CD14-positive monocyte (primary cell): ENCODE measurements at regions not wholly inside any gene's neighbourhood (a gene's known extent, or its start where the extent isn't known, plus 50 kb on each side); places are given as distances from the start of the nearest gene placed in this dataset.
A peak's percentile ranks its signal among the peaks of the same experiment; 100 is the strongest.

Experiments used
- DNase-seq, 3 donors: peaks; one replicate each; pipeline ENCODE4 v3.0.0-alpha.2; 2011 to 2022
- H2AFZ ChIP-seq: 2 replicates; pipeline ENCODE4 v1.6.0; 2012; ENCODE audit warnings: mild to moderate bottlenecking, low read depth, low read length, inconsistent platforms; ENCODE audit not compliant: insufficient read depth, poor library complexity, severe bottlenecking
- H3K27ac ChIP-seq, 2 donors: 1 replicate in 1 of 2; 2 replicates in 1 of 2; pipeline ENCODE4 v1.5.1; 2012 to 2013; ENCODE audit warnings: low read length in 2 of 2, control low read depth in 1 of 2, inconsistent platforms in 1 of 2, low read depth in 1 of 2, mild to moderate bottlenecking in 1 of 2
- H3K27me3 ChIP-seq, 2 donors: one replicate each; pipeline versions ENCODE4 v1.6.0 to v1.6.1; 2011 to 2013; ENCODE audit warnings: low read length in 2 of 2; ENCODE audit not compliant: control insufficient read depth in 2 of 2, insufficient read depth in 2 of 2
- H3K36me3 ChIP-seq, 2 donors: replicated peaks in 1 of 2; 1 replicate in 1 of 2; 2 replicates in 1 of 2; pipeline versions ENCODE4 v1.5.1 to v1.6.1; 2012 to 2013; ENCODE audit warnings: low read length in 2 of 2, control low read depth in 1 of 2, inconsistent platforms in 1 of 2, mild to moderate bottlenecking in 1 of 2; ENCODE audit not compliant: insufficient read depth in 2 of 2, control insufficient read depth in 1 of 2
- H3K4me1 ChIP-seq, 2 donors: 1 replicate in 1 of 2; 2 replicates in 1 of 2; pipeline versions ENCODE4 v1.5.1 to v1.6.1; 2012 to 2013; ENCODE audit warnings: low read length in 2 of 2, control low read depth in 1 of 2, inconsistent platforms in 1 of 2, mild to moderate bottlenecking in 1 of 2, moderate library complexity in 1 of 2; ENCODE audit not compliant: insufficient read depth in 2 of 2, control insufficient read depth in 1 of 2
- H3K4me2 ChIP-seq: replicated peaks from 2 replicates; pipeline ENCODE3; 2012; ENCODE audit warnings: low read length, moderate library complexity, mild to moderate bottlenecking; ENCODE audit not compliant: poor library complexity, severe bottlenecking; ENCODE audit errors: extremely low read depth
- H3K4me3 ChIP-seq, 3 experiments: fragments of 200-600 bp in 1 of 3; sonication (generic) in 1 of 3; replicated peaks in 1 of 3; 1 replicate in 2 of 3; 2 replicates in 1 of 3; pipeline ENCODE4 v1.5.1; 2011 to 2013; ENCODE audit warnings: low read length in 3 of 3, mild to moderate bottlenecking in 3 of 3, control low read depth in 2 of 3, low read depth in 2 of 3, inconsistent platforms in 1 of 3, moderate library complexity in 1 of 3
- H3K79me2 ChIP-seq: 2 replicates; pipeline ENCODE4 v1.6.0; 2012; ENCODE audit warnings: mild to moderate bottlenecking, control low read depth, inconsistent platforms, low read length, moderate library complexity; ENCODE audit not compliant: insufficient read depth
- H3K9ac ChIP-seq: 2 replicates; pipeline ENCODE4 v1.6.0; 2017; ENCODE audit warnings: low read length, mild to moderate bottlenecking; ENCODE audit not compliant: insufficient read depth, poor library complexity, severe bottlenecking
- H3K9me3 ChIP-seq, 2 donors: replicated peaks in 1 of 2; 1 replicate in 1 of 2; 2 replicates in 1 of 2; pipeline versions ENCODE4 v1.5.1 to v1.6.1; 2012 to 2013; ENCODE audit warnings: low read length in 2 of 2, control low read depth in 1 of 2; ENCODE audit not compliant: control insufficient read depth in 1 of 2, insufficient read depth in 1 of 2
- H4K20me1 ChIP-seq: 2 replicates; pipeline ENCODE4 v1.6.0; 2012; ENCODE audit warnings: mild to moderate bottlenecking, low read length, control low read depth, moderate library complexity; ENCODE audit not compliant: insufficient read depth
- H3K27ac Mint-ChIP-seq, 7 donors: one replicate each; pipeline ENCODE4 v1.8.0; 2020; ENCODE audit warnings: mild to moderate bottlenecking in 7 of 7, mixed read lengths in 7 of 7, moderate library complexity in 6 of 7, inconsistent platforms in 2 of 7
- H3K27me3 Mint-ChIP-seq, 3 donors: one replicate each; pipeline ENCODE4 v1.8.0; 2021 to 2022; ENCODE audit warnings: low read depth in 3 of 3, mild to moderate bottlenecking in 3 of 3, mixed read lengths in 3 of 3, moderate library complexity in 3 of 3, inconsistent platforms in 1 of 3
- H3K36me3 Mint-ChIP-seq, 2 donors: one replicate each; pipeline ENCODE4 v1.8.0; 2020; ENCODE audit warnings: mixed read lengths in 2 of 2, inconsistent platforms in 1 of 2, mild to moderate bottlenecking in 1 of 2
- H3K4me1 Mint-ChIP-seq: one replicate; pipeline ENCODE4 v1.8.0; 2020; ENCODE audit warnings: mild to moderate bottlenecking, mixed read lengths
- H3K4me3 Mint-ChIP-seq, 2 donors: one replicate each; pipeline ENCODE4 v1.8.0; 2020; ENCODE audit warnings: mild to moderate bottlenecking in 2 of 2, mixed read lengths in 2 of 2, moderate library complexity in 1 of 2
- H3K9me3 Mint-ChIP-seq, 7 donors: one replicate each; pipeline ENCODE4 v1.8.0; 2020 to 2022; ENCODE audit warnings: mixed read lengths in 7 of 7, mild to moderate bottlenecking in 6 of 7, moderate library complexity in 6 of 7, inconsistent platforms in 2 of 7
- WGBS: methylation state at CpG from one replicate; pipeline ENCODE4 v1.1.5; 2013; ENCODE audit warnings: missing lambda C conversion rate; ENCODE audit not compliant: insufficient coverage; 5-methylcytosine and 5-hydroxymethylcytosine counted together
- intact Hi-C, 2 donors: fragments of 100-400 bp; cut with micrococcal nuclease; formaldehyde crosslinking; loops; one replicate each; pipeline versions ENCODE4 v1.15.0 to v1.15.1; 2023
- TF ChIP-seq, protein P1 (sequence below): fragments of 200-600 bp; IDR thresholded peaks from one replicate; pipeline ENCODE4 v1.8.0; 2022; ENCODE audit warnings: antibody characterized with exemption, mild to moderate bottlenecking

DNA sequence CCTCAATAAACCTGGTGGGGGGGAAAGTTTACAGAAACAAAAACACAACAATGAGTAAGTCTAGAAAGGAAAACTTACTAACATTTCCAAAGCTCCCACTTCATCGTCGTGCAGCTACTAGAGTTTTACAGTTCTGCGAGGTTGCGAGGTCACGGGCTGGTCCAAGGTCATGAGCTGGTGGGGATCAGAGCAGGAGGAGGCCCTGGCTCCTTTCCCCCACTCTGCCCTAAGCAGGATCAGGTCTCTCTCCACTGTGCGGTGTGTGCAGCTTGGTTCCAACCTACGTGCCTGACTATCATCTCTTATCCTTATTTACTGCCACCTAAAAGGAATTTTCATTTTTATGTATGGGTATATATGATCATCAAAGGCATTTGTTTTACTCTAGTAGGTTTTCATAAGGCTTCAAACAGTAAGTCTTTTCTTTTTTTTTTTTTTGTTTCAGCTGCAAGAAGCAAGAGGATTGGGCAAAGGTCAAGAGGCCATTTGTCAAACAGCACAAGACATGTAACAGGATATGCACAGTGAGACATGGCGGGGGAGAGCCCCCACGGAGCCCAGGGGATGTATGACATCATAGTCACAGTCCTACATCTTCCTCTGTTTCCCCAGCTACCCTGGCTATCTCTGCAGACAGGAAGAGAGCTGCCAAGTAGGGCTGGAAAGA lies 76.6 kb upstream of the POMP start:
- Mint-ChIP-seq H3K9me3 (peaks cover 0 to 2% (median 0%) of the 10 kb centered on the region in 7 donors), H3K36me3 (peaks cover 0 to 4% of the 10 kb centered on the region in 2 donors), H3K4me3 (peak overlapping the region in 1 of 2 donors; percentile 37), H3K4me1 (peaks cover 47% of the 10 kb centered on the region), H3K27me3 (peaks cover 6 to 9% (median 8%) of the 10 kb centered on the region in 3 donors), H3K27ac (peak overlapping the region in 6 of 7 donors; percentile 9 to 77 (median 26))
- no peak overlapping the region for H2AFZ ChIP-seq
- H4K20me1 ChIP-seq, result no peaks in the 10 kb centered on the region
- no peak overlapping the region for H3K4me3 ChIP-seq
- H3K79me2 ChIP-seq, result no peaks in the 10 kb centered on the region
- TF ChIP-seq, protein P1, sequence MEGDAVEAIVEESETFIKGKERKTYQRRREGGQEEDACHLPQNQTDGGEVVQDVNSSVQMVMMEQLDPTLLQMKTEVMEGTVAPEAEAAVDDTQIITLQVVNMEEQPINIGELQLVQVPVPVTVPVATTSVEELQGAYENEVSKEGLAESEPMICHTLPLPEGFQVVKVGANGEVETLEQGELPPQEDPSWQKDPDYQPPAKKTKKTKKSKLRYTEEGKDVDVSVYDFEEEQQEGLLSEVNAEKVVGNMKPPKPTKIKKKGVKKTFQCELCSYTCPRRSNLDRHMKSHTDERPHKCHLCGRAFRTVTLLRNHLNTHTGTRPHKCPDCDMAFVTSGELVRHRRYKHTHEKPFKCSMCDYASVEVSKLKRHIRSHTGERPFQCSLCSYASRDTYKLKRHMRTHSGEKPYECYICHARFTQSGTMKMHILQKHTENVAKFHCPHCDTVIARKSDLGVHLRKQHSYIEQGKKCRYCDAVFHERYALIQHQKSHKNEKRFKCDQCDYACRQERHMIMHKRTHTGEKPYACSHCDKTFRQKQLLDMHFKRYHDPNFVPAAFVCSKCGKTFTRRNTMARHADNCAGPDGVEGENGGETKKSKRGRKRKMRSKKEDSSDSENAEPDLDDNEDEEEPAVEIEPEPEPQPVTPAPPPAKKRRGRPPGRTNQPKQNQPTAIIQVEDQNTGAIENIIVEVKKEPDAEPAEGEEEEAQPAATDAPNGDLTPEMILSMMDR, result no peak
- H3K4me2 ChIP-seq, result no peak overlapping the region
- H3K9me3 ChIP-seq, result no peaks in the 10 kb centered on the region
- intact Hi-C loops, result no loop called here
- H3K9ac ChIP-seq, result no peak overlapping the region
- DNase-seq, result peak; percentile 49 to 91 (median 71)
- no peaks in the 10 kb centered on the region for H3K36me3 ChIP-seq
- 83% methylated on average over 6 of the region's 9 CpGs for WGBS
- H3K27me3 ChIP-seq, result peaks cover 0 to 3% of the 10 kb centered on the region in 2 donors
- H3K27ac ChIP-seq, result no peak overlapping the region
- H3K4me1 ChIP-seq, result peaks cover 36 to 40% of the 10 kb centered on the region in 2 donors

DNA sequence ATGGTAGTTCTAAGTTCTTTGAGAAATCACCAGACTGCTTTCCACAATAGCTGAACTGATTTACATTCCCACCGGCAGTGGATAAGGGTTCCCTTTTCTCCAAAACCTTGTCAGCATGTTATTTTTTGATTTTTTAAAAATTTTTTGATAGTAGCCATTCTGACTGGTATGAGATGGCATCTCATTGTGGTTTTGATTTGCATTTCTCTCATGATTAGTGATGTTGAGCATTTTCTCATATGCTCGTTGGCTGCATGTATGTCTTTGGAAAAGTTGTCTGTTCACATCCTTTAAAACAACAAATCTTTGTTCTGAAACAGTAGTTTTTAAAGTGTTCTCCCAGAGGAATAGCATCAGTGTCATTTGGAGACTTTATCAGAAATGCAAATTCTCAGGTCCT lies 77.5 kb upstream of the POMP start:
- Histone ChIP-seq H2AFZ (no peak overlapping the region), H3K9ac (no peak overlapping the region), H3K4me2 (no peak overlapping the region), H3K4me3 (no peak overlapping the region), H3K9me3 (no peaks in the 10 kb centered on the region), H3K36me3 (no peaks in the 10 kb centered on the region), H3K79me2 (no peaks in the 10 kb centered on the region), H3K27me3 (peaks cover 0 to 3% of the 10 kb centered on the region in 2 donors), H3K4me1 (peaks cover 28 to 31% of the 10 kb centered on the region in 2 donors), H3K27ac (no peak overlapping the region), H4K20me1 (no peaks in the 10 kb centered on the region)
- Mint-ChIP-seq H3K27ac (no peak overlapping the region), H3K4me1 (peaks cover 40% of the 10 kb centered on the region), H3K27me3 (peaks cover 6 to 12% (median 12%) of the 10 kb centered on the region in 3 donors), H3K9me3 (peaks cover 0 to 2% (median 0%) of the 10 kb centered on the region in 7 donors), H3K36me3 (peaks cover 0 to 4% of the 10 kb centered on the region in 2 donors), H3K4me3 (no peak overlapping the region)
- intact Hi-C loops, result no loop called here
- DNase-seq, result no peak
- TF ChIP-seq, protein P1, result no peak
- no CpG with 5 or more reads among the region's 2 CpGs for WGBS
